C4-2B (cell line): ENCODE measurements at regions not wholly inside any gene's neighbourhood (a gene's known extent, or its start where the extent isn't known, plus 50 kb on each side); places are given as distances from the start of the nearest gene placed in this dataset.
"Not testable (repeated sequence)": the region's sequence is repeated elsewhere in the genome, so short reads cannot be mapped to it uniquely, and the experiment has no call there.

Experiments used
- H3K27ac ChIP-seq: fragments of 450-650 bp; 2 replicates; pipeline ENCODE4 v1.5.1; 2017
- CTCF ChIP-seq: fragments of 450-650 bp; conservative IDR thresholded peaks from 2 replicates; pipeline ENCODE4 v1.5.1; 2017; ENCODE audit warnings: mild to moderate bottlenecking
- ZFX ChIP-seq: fragments of 450-650 bp; IDR thresholded peaks from 2 replicates; pipeline ENCODE4 v1.6.1; 2017

GRCh38 chr14:38544776-38545175 lies 288.9 kb upstream of the CLEC14A start:
- TF ChIP-seq CTCF (no peak), ZFX (no peak)
- no peak overlapping the region for H3K27ac ChIP-seq

GRCh38 chr14:38543851-38544250 lies 288.0 kb upstream of the CLEC14A start:
- not testable (repeated sequence) for H3K27ac ChIP-seq

GRCh38 chr14:38538053-38538452 lies 282.2 kb upstream of the CLEC14A start:
- H3K27ac ChIP-seq = not testable (repeated sequence)

GRCh38 chr14:38536376-38537038 lies 280.6 kb upstream of the CLEC14A start:
- H3K27ac ChIP-seq = no peak overlapping the region; the same call in 1 of the 2 replicates
- no peak for TF ChIP-seq ZFX
- TF ChIP-seq CTCF = no peak

GRCh38 chr14:38528582-38528981 lies 272.7 kb upstream of the CLEC14A start:
- no peak overlapping the region for H3K27ac ChIP-seq
- TF ChIP-seq ZFX (no peak), CTCF (no peak)

- H3K27ac ChIP-seq = no peak overlapping the region
- TF ChIP-seq ZFX = no peak
- TF ChIP-seq CTCF = no peak
Observed at GRCh38 chr14:38527502-38527878, 271.6 kb upstream of the CLEC14A start.

- no peak for TF ChIP-seq CTCF
- TF ChIP-seq ZFX = no peak
- H3K27ac ChIP-seq = no peak overlapping the region
Observed at GRCh38 chr14:38526826-38527501, 271.1 kb upstream of the CLEC14A start.

- no peak overlapping the region for H3K27ac ChIP-seq
Observed at GRCh38 chr14:38524636-38525509, 269.0 kb upstream of the CLEC14A start.

More at GRCh38 chr14:38524636-38525509, 269.0 kb upstream of the CLEC14A start:
- TF ChIP-seq CTCF = no peak
- TF ChIP-seq ZFX = no peak
